Left kidney (tissue), 1 donor: ENCODE measurements at regions not wholly inside any gene's neighbourhood (a gene's known extent, or its start where the extent isn't known, plus 50 kb on each side); places are given as distances from the start of the nearest gene placed in this dataset.
"Not testable (repeated sequence)": the region's sequence is repeated elsewhere in the genome, so short reads cannot be mapped to it uniquely, and the experiment has no call there.

ENCODE experiments used
- DNase-seq: peaks from one replicate; pipeline ENCODE4 v3.0.0-alpha.2; 2013

DNA sequence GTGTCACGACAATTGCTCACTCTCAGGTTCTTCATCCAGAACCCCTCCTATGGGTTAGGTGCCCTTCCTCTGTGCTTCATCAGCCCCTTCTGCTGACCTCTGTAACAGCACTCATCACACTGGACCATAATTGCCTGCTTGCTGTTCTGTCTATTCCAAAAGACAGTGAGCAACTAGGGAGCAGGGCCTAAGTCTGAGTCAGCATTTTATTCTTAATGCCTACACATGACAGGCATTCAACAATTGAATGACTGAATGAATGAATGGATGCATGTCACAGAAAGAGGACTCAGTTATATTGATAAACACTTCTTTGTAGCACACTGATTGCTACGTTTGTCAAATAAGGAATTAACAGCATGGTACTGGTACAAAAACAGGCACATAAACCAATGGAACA lies 317.0 kb downstream of the ZIC3 start:
- DNase-seq, result no peak

DNA sequence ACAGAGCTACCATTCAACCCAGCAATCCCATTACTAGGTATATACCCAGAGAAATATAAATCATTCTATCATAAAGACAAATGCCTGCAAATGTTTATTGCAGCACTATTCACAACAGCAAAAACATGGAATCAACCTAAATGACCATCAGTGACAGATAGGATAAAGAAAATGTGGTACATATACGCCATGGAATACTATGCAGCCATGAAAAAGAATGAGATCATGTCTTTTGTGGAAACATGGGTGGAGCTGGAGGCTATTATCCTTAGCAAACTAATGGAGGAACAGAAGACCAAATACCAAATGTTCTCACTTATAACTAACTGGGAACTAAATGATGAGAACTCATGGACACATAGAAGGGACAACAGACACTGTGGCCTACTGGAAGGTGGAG lies 318.9 kb downstream of the ZIC3 start:
- DNase-seq, result not testable (repeated sequence)

- DNase-seq, result no peak
These were observed 325.5 kb downstream of the ZIC3 start for GRCh38 chrX:137891431-137891830.

DNA sequence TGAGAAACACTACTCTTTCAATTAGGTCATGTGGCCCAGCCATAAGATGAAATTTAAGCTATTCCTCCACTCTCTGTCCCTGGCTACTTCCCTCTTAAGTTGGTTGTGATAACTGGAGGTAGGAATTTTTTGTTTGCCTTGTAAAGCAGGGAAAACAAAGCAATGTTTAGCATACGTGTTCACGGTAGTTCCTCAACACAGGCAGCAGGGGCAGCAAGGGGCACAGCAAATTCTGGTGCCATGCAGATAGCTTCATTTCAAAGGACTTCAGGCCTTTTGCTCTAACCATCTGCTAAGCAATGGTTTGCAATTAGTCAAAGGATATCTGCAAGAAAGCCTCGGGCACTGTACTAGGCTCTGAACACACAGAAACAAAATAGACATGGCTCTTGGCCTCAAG lies 330.2 kb downstream of the ZIC3 start:
- no peak for DNase-seq

DNA sequence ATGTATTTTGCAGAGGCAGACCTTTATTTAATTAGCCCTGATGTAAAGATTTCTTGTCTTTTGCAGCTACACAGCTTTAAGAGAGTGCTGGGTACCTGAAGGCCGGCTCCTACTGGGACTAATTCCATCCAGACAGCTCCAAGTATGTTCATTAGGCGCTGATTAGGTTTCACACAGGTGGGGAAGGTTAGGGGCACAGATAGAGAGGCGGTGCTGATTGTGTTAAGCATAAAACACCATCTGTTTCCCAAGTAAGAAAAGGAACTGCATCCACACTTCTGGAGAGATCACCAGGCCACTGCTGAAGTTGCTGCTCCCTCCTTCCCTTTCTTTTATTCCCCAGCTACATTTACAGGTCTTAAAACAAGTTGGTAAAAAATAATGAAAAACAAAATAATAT lies 349.5 kb downstream of the ZIC3 start:
- no peak for DNase-seq

- DNase-seq, result no peak
These were observed 350.3 kb downstream of the ZIC3 start for GRCh38 chrX:137916090-137916746.

GRCh38 chrX:137926090-137926489 lies 360.2 kb downstream of the ZIC3 start:
- DNase-seq, result no peak

DNA sequence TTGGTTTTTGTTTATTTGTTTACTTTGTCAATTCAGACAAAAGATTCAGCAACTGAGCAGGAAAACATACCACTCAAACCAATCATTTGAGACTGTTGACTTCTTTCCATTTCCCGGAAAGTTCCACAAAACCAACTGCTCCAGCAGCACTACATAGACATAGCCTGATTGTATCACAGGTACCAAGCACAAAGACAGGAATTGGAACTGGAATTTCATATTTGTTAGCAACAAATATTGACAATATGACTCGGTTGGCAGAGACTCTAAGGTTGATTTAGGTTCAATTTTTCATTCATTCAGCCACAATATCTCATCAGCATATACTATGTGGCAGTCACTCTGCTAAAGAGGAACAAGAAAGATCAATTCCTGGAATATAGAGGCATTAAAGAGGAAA lies 364.0 kb downstream of the ZIC3 start:
- DNase-seq, result no peak

DNA sequence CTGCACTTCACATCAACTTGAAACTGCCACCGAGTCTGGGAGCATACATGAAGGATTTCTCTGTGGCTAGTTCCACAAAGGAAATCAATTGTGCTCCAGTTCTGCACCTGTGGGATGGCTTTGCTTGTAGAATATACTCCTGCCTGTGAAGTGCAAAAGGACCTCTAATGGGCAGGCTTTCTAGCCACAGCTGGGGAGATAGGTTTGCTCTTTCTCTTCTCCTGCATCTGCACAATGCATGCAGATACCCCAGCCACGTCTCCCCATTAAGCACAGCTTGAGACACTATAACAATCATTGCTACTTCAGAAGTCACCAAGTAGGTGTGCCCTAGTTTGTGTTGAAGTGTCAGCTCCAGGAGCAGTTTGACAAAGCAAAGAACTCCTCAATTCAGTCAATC lies 364.6 kb downstream of the ZIC3 start:
- DNase-seq, result no peak

DNA sequence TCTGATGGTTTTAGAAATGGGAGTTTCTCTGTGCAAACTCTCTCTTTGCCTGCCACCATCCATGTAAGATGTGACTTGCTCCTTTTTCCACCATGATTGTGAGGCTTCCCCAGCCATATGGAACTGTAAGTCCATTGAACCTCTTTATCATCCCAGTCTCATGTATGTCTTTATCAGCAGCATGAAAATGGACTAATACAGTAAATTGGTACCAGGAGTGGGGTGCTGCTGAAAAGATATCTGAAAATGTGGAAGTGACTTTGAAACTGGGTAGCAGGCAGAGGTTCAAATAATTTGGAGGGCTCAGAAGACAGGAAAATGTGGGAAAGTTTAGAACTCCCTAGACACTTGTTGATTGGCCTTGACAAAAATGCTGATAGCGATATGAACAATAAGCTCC lies 368.3 kb downstream of the ZIC3 start:
- not testable (repeated sequence) for DNase-seq

- not testable (repeated sequence) for DNase-seq
These were observed 369.0 kb downstream of the ZIC3 start for GRCh38 chrX:137934887-137935286.

DNA sequence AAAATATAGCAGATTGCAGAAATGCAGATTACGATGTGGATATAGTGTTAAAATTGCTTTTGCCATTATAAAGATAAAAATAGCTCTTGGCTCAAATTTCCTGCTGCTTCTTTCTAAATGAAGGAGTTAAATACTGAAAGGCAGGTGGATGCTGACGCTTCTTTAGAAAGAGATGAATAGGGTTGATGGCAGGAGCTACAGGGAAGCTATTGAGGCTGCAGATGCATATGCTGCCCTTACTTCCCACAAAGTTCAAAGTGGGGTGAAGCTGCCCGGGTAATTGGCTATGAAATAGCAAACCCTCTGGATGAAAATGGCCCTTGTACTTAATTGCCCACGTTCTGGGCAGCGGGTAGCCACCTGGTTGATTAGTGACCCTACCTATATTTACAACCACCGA lies 379.5 kb downstream of the ZIC3 start:
- DNase-seq, result no peak

DNA sequence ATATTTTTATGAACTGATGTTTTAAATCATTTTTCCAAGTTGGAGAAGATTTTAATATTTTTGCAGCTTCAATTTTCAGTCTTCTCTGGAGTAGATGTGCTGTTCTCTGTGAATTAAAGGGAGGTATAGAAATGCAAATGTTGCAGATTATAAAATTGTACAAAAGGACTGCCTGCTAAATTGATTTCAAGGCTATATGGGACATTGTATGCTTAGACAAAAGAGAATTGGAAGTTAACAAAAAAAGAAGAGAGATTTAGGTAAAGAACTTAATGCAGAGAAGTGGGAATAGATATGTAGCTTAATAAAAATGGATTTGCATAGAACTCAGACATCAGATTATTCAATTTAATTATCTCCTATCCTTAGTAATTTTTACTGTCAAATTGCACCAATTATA lies 403.3 kb downstream of the ZIC3 start:
- no peak for DNase-seq

GRCh38 chrX:137982472-137983172 lies 416.7 kb downstream of the ZIC3 start:
- no peak for DNase-seq

DNA sequence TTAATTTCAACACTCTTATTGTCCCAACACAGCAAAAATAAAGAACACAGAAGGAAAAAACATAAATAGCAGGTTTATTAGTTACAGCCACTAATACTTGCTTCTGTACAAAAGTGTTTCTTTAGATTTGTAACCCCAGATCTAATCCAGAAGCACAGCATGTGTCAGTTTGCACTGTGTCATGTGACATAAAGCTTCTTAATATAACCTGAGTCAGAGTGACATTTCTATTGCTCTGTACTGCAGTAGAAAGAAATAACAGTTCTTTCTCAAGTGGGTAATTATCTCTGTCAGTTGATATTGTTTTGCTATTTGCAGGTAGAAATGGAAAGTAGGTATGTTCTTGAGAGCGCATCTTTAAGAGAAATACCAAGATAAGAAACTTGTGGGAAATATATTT lies 422.5 kb downstream of the ZIC3 start:
- DNase-seq, result no peak

DNA sequence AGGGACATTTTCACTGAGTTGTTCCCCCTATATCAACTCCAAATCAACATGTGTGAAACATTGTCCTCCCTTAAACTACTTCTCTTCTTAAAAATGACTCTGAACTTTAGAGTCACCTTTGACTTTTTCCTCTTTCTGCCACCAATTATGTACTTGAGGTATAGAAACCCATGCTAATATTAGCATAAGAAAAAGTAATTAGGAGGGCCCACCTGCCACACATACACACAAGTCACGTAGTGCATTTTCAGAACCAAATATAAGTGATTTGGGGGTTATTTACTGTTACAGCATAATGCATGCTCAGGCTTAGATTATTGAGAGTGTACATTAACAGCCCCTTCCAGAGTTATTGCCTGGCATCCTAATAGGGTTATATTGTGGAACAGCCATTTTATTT lies 432.7 kb downstream of the ZIC3 start:
- no peak for DNase-seq

- no peak for DNase-seq
These were observed 433.1 kb downstream of the ZIC3 start for GRCh38 chrX:137999071-137999470.

DNA sequence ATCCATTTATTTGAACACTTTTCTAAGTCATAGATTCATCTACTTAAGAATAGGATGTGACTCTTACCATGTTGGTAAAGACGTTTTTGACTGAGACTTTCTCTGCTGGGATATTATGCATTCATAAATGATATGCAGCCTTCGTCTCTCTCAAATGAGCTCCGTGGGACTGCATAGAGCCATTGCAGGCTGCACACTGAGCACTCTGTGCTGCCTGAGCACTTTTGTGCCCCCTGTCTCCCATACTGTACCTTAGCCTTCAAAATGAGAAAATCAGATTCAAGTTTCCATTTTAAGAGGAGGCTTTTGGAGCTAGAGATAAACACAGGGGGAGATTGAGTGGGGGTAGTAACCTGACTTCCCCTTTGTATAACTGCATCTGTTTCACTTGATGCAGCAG lies 433.6 kb downstream of the ZIC3 start:
- DNase-seq, result no peak

DNA sequence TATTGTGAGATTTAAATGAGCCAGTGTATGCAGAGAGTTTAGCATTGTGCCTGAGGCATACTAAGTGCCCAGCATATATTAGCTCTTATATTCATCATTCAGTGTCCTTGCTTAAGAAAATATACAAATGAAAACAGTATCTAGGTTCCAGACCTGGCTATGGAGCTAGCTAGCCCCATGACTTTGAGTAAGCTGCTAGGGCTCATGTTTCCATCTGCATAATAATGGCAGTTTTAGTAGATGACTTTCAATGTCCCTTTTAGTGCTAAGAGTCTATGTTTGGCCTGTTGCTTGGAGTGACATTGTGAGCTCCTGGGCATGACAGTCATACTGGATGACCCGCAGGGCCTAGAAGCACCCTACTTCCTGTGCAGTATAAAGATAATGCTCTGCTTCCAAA lies 435.3 kb downstream of the ZIC3 start:
- DNase-seq, result no peak

- no peak for DNase-seq
These were observed 440.3 kb downstream of the ZIC3 start for GRCh38 chrX:138006180-138006579.

GRCh38 chrX:138008281-138008680 lies 442.4 kb downstream of the ZIC3 start:
- no peak for DNase-seq

GRCh38 chrX:138011468-138011867 lies 445.5 kb downstream of the ZIC3 start:
- no peak for DNase-seq

DNA sequence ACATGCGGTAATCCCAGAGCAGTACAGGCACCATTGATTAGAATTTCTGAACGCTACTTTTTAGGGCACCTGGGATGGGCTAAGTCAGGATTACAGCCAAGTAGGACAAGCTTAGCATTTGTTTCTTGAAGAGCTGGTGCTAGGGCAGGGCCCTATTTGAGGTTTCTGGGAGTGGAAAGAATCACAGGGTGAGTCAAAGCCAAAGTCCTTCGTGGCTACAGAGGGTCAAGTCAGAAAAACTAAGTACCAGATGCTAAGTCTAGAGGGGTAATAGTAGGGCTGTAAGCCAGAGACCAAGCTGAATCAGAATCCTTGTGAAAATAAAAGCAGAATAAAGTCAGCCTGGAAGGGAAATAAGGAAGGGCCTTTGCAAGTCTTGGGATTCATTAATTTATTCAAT lies 448.6 kb downstream of the ZIC3 start:
- DNase-seq, result no peak

- DNase-seq, result no peak
These were observed 452.3 kb downstream of the ZIC3 start for GRCh38 chrX:138018145-138018799.
